Spleen (tissue), 7 donors: ENCODE measurements at regions not wholly inside any gene's neighbourhood (a gene's known extent, or its start where the extent isn't known, plus 50 kb on each side); places are given as distances from the start of the nearest gene placed in this dataset.

Experiments
- POLR2AphosphoS5 ChIP-seq, 3 donors: sonication (generic); formaldehyde crosslinking; IDR thresholded peaks; one replicate each; pipeline ENCODE4 v1.5.1; 2017; ENCODE audit warnings: antibody characterized with exemption in 3 of 3
- TF ChIP-seq, protein P1 (sequence below), 11 experiments: fragments of 200-600 bp in 7 of 11; fragments of 450-650 bp in 4 of 11; sonication (generic) in 4 of 11; IDR thresholded peaks in 8 of 11; conservative IDR thresholded peaks in 3 of 11; 1 replicate in 7 of 11; 2 replicates in 4 of 11; pipeline versions ENCODE4 v1.4.0 to v1.8.0; 2016 to 2021; ENCODE audit warnings: antibody characterized with exemption in 11 of 11, inconsistent platforms in 4 of 11, mild to moderate bottlenecking in 1 of 11
- donor health status: DM: no; HTN: no; CAD: no; lungs with moderate emphysema.
- donor health status: DM: no; HTN: no; CAD: no.
- donor health status: DM: no; HTN: no; CAD: no.

DNA sequence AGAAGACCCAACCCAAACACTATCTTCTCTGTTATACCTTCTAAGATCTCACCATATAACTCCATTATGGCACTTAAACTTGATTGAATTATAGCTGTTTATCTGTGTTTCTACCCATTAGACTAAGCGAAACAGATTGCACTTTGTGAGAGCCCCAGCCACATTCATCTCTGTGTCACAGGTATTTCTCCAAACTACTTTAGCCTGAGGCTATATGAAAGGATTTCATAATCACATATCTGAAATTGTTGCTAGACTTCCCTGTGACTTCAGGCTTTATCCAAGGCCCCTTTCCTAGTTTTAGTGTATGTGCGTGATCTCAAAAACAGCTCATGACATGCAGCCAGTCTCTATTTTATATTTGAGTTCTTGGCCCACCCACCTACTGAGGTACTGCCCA, 745.0 kb upstream of the ACVR2A start:
- TF ChIP-seq POLR2AphosphoS5 (IDR thresholded peaks at IDR 0.05) = no peak
- TF ChIP-seq, protein P1, sequence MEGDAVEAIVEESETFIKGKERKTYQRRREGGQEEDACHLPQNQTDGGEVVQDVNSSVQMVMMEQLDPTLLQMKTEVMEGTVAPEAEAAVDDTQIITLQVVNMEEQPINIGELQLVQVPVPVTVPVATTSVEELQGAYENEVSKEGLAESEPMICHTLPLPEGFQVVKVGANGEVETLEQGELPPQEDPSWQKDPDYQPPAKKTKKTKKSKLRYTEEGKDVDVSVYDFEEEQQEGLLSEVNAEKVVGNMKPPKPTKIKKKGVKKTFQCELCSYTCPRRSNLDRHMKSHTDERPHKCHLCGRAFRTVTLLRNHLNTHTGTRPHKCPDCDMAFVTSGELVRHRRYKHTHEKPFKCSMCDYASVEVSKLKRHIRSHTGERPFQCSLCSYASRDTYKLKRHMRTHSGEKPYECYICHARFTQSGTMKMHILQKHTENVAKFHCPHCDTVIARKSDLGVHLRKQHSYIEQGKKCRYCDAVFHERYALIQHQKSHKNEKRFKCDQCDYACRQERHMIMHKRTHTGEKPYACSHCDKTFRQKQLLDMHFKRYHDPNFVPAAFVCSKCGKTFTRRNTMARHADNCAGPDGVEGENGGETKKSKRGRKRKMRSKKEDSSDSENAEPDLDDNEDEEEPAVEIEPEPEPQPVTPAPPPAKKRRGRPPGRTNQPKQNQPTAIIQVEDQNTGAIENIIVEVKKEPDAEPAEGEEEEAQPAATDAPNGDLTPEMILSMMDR (IDR thresholded peaks at IDR 0.05 in 8 of 11, conservative IDR thresholded peaks at IDR 0.05 in 3 of 11) = no peak
